HG02642 (cell line): ENCODE measurements at regions not wholly inside any gene's neighbourhood (a gene's known extent, or its start where the extent isn't known, plus 50 kb on each side); places are given as distances from the start of the nearest gene placed in this dataset.
"Not testable (repeated sequence)": the region's sequence is repeated elsewhere in the genome, so short reads cannot be mapped to it uniquely, and the experiment has no call there.

Experiments
- ATAC-seq: cut with Tn5 transposase; IDR thresholded peaks from one replicate; pipeline ENCODE4 v1.9.1; 2021; ENCODE audit warnings: mild to moderate bottlenecking; ENCODE audit not compliant: unreplicated experiment, poor library complexity

GRCh38 chr4:10283761-10284160 lies 167.2 kb upstream of the WDR1 start:
- no peak for ATAC-seq

- no peak for ATAC-seq
Observed at GRCh38 chr4:10281996-10282395, 165.4 kb upstream of the WDR1 start.

- ATAC-seq, result no peak
Observed at GRCh38 chr4:10279261-10279660, 162.7 kb upstream of the WDR1 start.

GRCh38 chr4:10278071-10278470 lies 161.5 kb upstream of the WDR1 start:
- ATAC-seq, result no peak

GRCh38 chr4:10276152-10276551 lies 159.6 kb upstream of the WDR1 start:
- ATAC-seq, result no peak

GRCh38 chr4:10275696-10276095 lies 159.1 kb upstream of the WDR1 start:
- ATAC-seq, result no peak

- ATAC-seq, result no peak
Observed at GRCh38 chr4:10273030-10273429, 156.4 kb upstream of the WDR1 start.

GRCh38 chr4:10272511-10272910 lies 155.9 kb upstream of the WDR1 start:
- ATAC-seq, result no peak

GRCh38 chr4:10267066-10267465 lies 150.5 kb upstream of the WDR1 start:
- no peak for ATAC-seq

- no peak for ATAC-seq
Observed at GRCh38 chr4:10260777-10261176, 144.2 kb upstream of the WDR1 start.

- ATAC-seq, result no peak
Observed at GRCh38 chr4:10259976-10260375, 143.4 kb upstream of the WDR1 start.

- ATAC-seq, result no peak
Observed at GRCh38 chr4:10256203-10256602, 139.6 kb upstream of the WDR1 start.

- ATAC-seq, result no peak
Observed at GRCh38 chr4:10253765-10254164, 137.2 kb upstream of the WDR1 start.

GRCh38 chr4:10245751-10246150 lies 129.2 kb upstream of the WDR1 start:
- no peak for ATAC-seq

GRCh38 chr4:10243856-10244255 lies 127.3 kb upstream of the WDR1 start:
- ATAC-seq, result no peak

- ATAC-seq, result no peak
Observed at GRCh38 chr4:10240691-10241090, 124.1 kb upstream of the WDR1 start.

GRCh38 chr4:10239982-10240654 lies 123.5 kb upstream of the WDR1 start:
- no peak for ATAC-seq

- no peak for ATAC-seq
Observed at GRCh38 chr4:10237131-10237530, 120.5 kb upstream of the WDR1 start.

GRCh38 chr4:10232114-10232513 lies 115.5 kb upstream of the WDR1 start:
- no peak for ATAC-seq

- no peak for ATAC-seq
Observed at GRCh38 chr4:10226756-10227155, 110.2 kb upstream of the WDR1 start.

- ATAC-seq, result no peak
Observed at GRCh38 chr4:10225096-10225495, 108.5 kb upstream of the WDR1 start.

GRCh38 chr4:10223782-10224181 lies 107.2 kb upstream of the WDR1 start:
- no peak for ATAC-seq

- not testable (repeated sequence) for ATAC-seq
Observed at GRCh38 chr4:10213481-10213880, 96.9 kb upstream of the WDR1 start.
